Mucosa of rectum (tissue), 2 donors: ENCODE measurements at regions not wholly inside any gene's neighbourhood (a gene's known extent, or its start where the extent isn't known, plus 50 kb on each side); places are given as distances from the start of the nearest gene placed in this dataset.

Experiments used
- H3K27ac ChIP-seq, 2 donors: one replicate each; pipeline ENCODE4 v1.7.0; 2013; ENCODE audit warnings: inconsistent platforms in 2 of 2, low read depth in 2 of 2, low read length in 2 of 2
- H3K27me3 ChIP-seq, 2 donors: one replicate each; pipeline ENCODE4 v1.7.0; 2013; ENCODE audit warnings: low read length in 2 of 2; ENCODE audit not compliant: control insufficient read depth in 2 of 2, insufficient read depth in 2 of 2
- H3K36me3 ChIP-seq, 2 donors: one replicate each; pipeline ENCODE4 v1.7.0; 2013; ENCODE audit warnings: low read length in 2 of 2; ENCODE audit not compliant: control insufficient read depth in 2 of 2, insufficient read depth in 2 of 2
- H3K4me1 ChIP-seq, 2 donors: one replicate each; pipeline ENCODE4 v1.7.0; 2013; ENCODE audit warnings: low read length in 2 of 2, mild to moderate bottlenecking in 1 of 2; ENCODE audit not compliant: control insufficient read depth in 2 of 2, insufficient read depth in 2 of 2
- H3K4me3 ChIP-seq, 2 donors: one replicate each; pipeline ENCODE4 v1.7.0; 2013; ENCODE audit warnings: low read length in 2 of 2
- H3K9ac ChIP-seq, 2 donors: one replicate each; pipeline ENCODE4 v1.7.0; 2013; ENCODE audit warnings: low read length in 2 of 2, low read depth in 1 of 2, mild to moderate bottlenecking in 1 of 2
- H3K9me3 ChIP-seq, 2 donors: one replicate each; pipeline ENCODE4 v1.7.0; 2013; ENCODE audit warnings: low read length in 2 of 2; ENCODE audit not compliant: control insufficient read depth in 2 of 2
- donor health status: healthy.
- donor health status: Normal muscosa, but diverticular disease.

GRCh38 chr4:24456431-24456830 is 127.9 kb downstream of the DHX15 start:
- Histone ChIP-seq H3K36me3 (no peaks in the 10 kb centered on the region), H3K27me3 (no peaks in the 10 kb centered on the region), H3K4me1 (no peaks in the 10 kb centered on the region), H3K4me3 (no peak overlapping the region), H3K27ac (no peak overlapping the region), H3K9me3 (no peaks in the 10 kb centered on the region), H3K9ac (no peak overlapping the region)

- Histone ChIP-seq H3K27ac (no peak overlapping the region), H3K9ac (no peak overlapping the region), H3K36me3 (no peaks in the 10 kb centered on the region), H3K9me3 (no peaks in the 10 kb centered on the region), H3K4me3 (no peak overlapping the region), H3K4me1 (no peaks in the 10 kb centered on the region), H3K27me3 (no peaks in the 10 kb centered on the region)
These were observed 130.4 kb downstream of the DHX15 start for GRCh38 chr4:24453951-24454350.

- Histone ChIP-seq H3K9me3 (no peaks in the 10 kb centered on the region), H3K4me1 (no peaks in the 10 kb centered on the region), H3K36me3 (no peaks in the 10 kb centered on the region), H3K27me3 (no peaks in the 10 kb centered on the region), H3K4me3 (no peak overlapping the region), H3K27ac (no peak overlapping the region), H3K9ac (no peak overlapping the region)
These were observed 132.5 kb downstream of the DHX15 start for GRCh38 chr4:24451870-24452269.

- Histone ChIP-seq H3K9me3 (no peaks in the 10 kb centered on the region), H3K27ac (no peak overlapping the region), H3K27me3 (no peaks in the 10 kb centered on the region), H3K4me3 (no peak overlapping the region), H3K36me3 (no peaks in the 10 kb centered on the region), H3K4me1 (no peaks in the 10 kb centered on the region), H3K9ac (no peak overlapping the region)
These were observed 141.2 kb downstream of the DHX15 start for GRCh38 chr4:24443200-24443599.

GRCh38 chr4:24440765-24441164 is 143.6 kb downstream of the DHX15 start:
- no peaks in the 10 kb centered on the region for H3K4me1 ChIP-seq
- no peak overlapping the region for H3K27ac ChIP-seq
- no peaks in the 10 kb centered on the region for H3K27me3 ChIP-seq
- no peak overlapping the region for H3K9ac ChIP-seq
- H3K9me3 ChIP-seq, result no peaks in the 10 kb centered on the region
- no peak overlapping the region for H3K4me3 ChIP-seq
- no peaks in the 10 kb centered on the region for H3K36me3 ChIP-seq

- no peak overlapping the region for H3K9ac ChIP-seq
These were observed 150.1 kb downstream of the DHX15 start for GRCh38 chr4:24434241-24434640.

GRCh38 chr4:24433515-24434214 is 150.7 kb downstream of the DHX15 start:
- no peak overlapping the region for H3K27ac ChIP-seq
- no peaks in the 10 kb centered on the region for H3K9me3 ChIP-seq
- no peaks in the 10 kb centered on the region for H3K4me1 ChIP-seq

More at GRCh38 chr4:24434241-24434640, 150.1 kb downstream of the DHX15 start:
- no peaks in the 10 kb centered on the region for H3K36me3 ChIP-seq
- H3K27me3 ChIP-seq, result no peaks in the 10 kb centered on the region
- H3K4me1 ChIP-seq, result no peaks in the 10 kb centered on the region
- no peak overlapping the region for H3K27ac ChIP-seq
- H3K4me3 ChIP-seq, result no peak overlapping the region
- H3K9me3 ChIP-seq, result no peaks in the 10 kb centered on the region

GRCh38 chr4:24428850-24429249 is 155.5 kb downstream of the DHX15 start:
- Histone ChIP-seq H3K9ac (no peak overlapping the region), H3K36me3 (no peaks in the 10 kb centered on the region), H3K27ac (no peak overlapping the region), H3K27me3 (no peaks in the 10 kb centered on the region), H3K9me3 (no peaks in the 10 kb centered on the region), H3K4me1 (peaks cover 0 to 6% of the 10 kb centered on the region in 2 donors), H3K4me3 (no peak overlapping the region)

More at GRCh38 chr4:24433515-24434214, 150.7 kb downstream of the DHX15 start:
- no peaks in the 10 kb centered on the region for H3K27me3 ChIP-seq
- no peaks in the 10 kb centered on the region for H3K36me3 ChIP-seq
- H3K9ac ChIP-seq, result no peak overlapping the region
- H3K4me3 ChIP-seq, result no peak overlapping the region

- H3K36me3 ChIP-seq, result no peaks in the 10 kb centered on the region
- no peak overlapping the region for H3K9ac ChIP-seq
- H3K4me3 ChIP-seq, result peak overlapping the region in 1 of 2 donors; percentile 38
- no peak overlapping the region for H3K27ac ChIP-seq
- no peaks in the 10 kb centered on the region for H3K9me3 ChIP-seq
- peaks cover 0 to 6% of the 10 kb centered on the region in 2 donors for H3K4me1 ChIP-seq
- H3K27me3 ChIP-seq, result no peaks in the 10 kb centered on the region
These were observed 157.8 kb downstream of the DHX15 start for GRCh38 chr4:24426557-24426956.

- H3K4me3 ChIP-seq, result no peak overlapping the region
- no peaks in the 10 kb centered on the region for H3K36me3 ChIP-seq
- no peak overlapping the region for H3K27ac ChIP-seq
- no peak overlapping the region for H3K9ac ChIP-seq
- peaks cover 0 to 6% of the 10 kb centered on the region in 2 donors for H3K4me1 ChIP-seq
- no peaks in the 10 kb centered on the region for H3K9me3 ChIP-seq
- no peaks in the 10 kb centered on the region for H3K27me3 ChIP-seq
These were observed 158.5 kb downstream of the DHX15 start for GRCh38 chr4:24425863-24426262.
